OCI-LY1 (cell line): ENCODE measurements at regions not wholly inside any gene's neighbourhood (a gene's known extent, or its start where the extent isn't known, plus 50 kb on each side); places are given as distances from the start of the nearest gene placed in this dataset.

Experiments used
- H2AFZ ChIP-seq: fragments of 200-600 bp; sonication (generic), shearing (Covaris generic); 2 replicates; pipeline ENCODE4 v1.6.0; 2014; ENCODE audit warnings: antibody characterized with exemption, mild to moderate bottlenecking, low read length
- H3F3A ChIP-seq: fragments of 200-600 bp; sonication (generic), shearing (Covaris generic); 2 replicates; pipeline ENCODE4 v1.6.0; 2014; ENCODE audit warnings: mild to moderate bottlenecking, antibody characterized with exemption, low read length, moderate library complexity; ENCODE audit not compliant: insufficient read depth
- H3K27ac ChIP-seq: fragments of 200-600 bp; sonication (generic); 2 replicates; pipeline ENCODE4 v1.5.1; 2014; ENCODE audit warnings: low read length, mixed run types, mild to moderate bottlenecking, low read depth; ENCODE audit not compliant: poor library complexity, severe bottlenecking
- H3K27me3 ChIP-seq: fragments of 200-600 bp; sonication (generic); 2 replicates; pipeline ENCODE4 v1.6.0; 2014; ENCODE audit warnings: antibody characterized with exemption, mild to moderate bottlenecking, low read length, moderate library complexity; ENCODE audit not compliant: insufficient read depth
- H3K36me3 ChIP-seq: fragments of 200-600 bp; sonication (generic); 2 replicates; pipeline ENCODE4 v1.6.1; 2014; ENCODE audit warnings: mild to moderate bottlenecking, antibody characterized with exemption, low read length, moderate library complexity, mixed read lengths; ENCODE audit not compliant: insufficient read depth
- H3K4me1 ChIP-seq: fragments of 200-600 bp; sonication (generic); 2 replicates; pipeline ENCODE4 v1.5.1; 2014; ENCODE audit warnings: mild to moderate bottlenecking, low read length, moderate library complexity; ENCODE audit not compliant: insufficient read depth, severe bottlenecking
- H3K4me2 ChIP-seq: fragments of 200-600 bp; sonication (generic), shearing (Covaris generic); 2 replicates; pipeline ENCODE4 v1.6.1; 2014; ENCODE audit warnings: low read length
- H3K4me3 ChIP-seq: fragments of 200-600 bp; sonication (generic); 2 replicates; pipeline ENCODE4 v1.5.1; 2014; ENCODE audit warnings: low read length, low read depth, mild to moderate bottlenecking, mixed read lengths; ENCODE audit not compliant: poor library complexity, severe bottlenecking
- H3K79me2 ChIP-seq: fragments of 200-600 bp; shearing (Covaris generic); 2 replicates; pipeline ENCODE4 v1.6.1; 2016; ENCODE audit warnings: mixed run types, low read length, mixed read lengths; ENCODE audit not compliant: insufficient read depth
- H3K9ac ChIP-seq: fragments of 200-600 bp; sonication (generic), shearing (Covaris generic); 2 replicates; pipeline ENCODE4 v1.6.1; 2014; ENCODE audit warnings: mild to moderate bottlenecking, low read length, mixed read lengths
- H3K9me2 ChIP-seq: fragments of 200-600 bp; sonication (generic), shearing (Covaris generic); 2 replicates; pipeline ENCODE4 v1.6.1; 2014; ENCODE audit warnings: low read depth, mild to moderate bottlenecking, low read length, mixed read lengths
- H3K9me3 ChIP-seq: fragments of 200-600 bp; shearing (Covaris generic); 2 replicates; pipeline ENCODE4 v1.6.1; 2014; ENCODE audit warnings: low read length, mixed read lengths
- H4K20me1 ChIP-seq: fragments of 200-600 bp; sonication (generic), shearing (Covaris generic); 2 replicates; pipeline ENCODE4 v1.6.0; 2016; ENCODE audit warnings: mild to moderate bottlenecking, low read length; ENCODE audit not compliant: insufficient read depth
- EZH2 ChIP-seq: fragments of 200-600 bp; sonication (generic), shearing (Covaris generic); IDR thresholded peaks from 2 replicates; pipeline ENCODE4 v1.8.0; 2017; ENCODE audit warnings: borderline replicate concordance, mixed run types, mild to moderate bottlenecking, antibody characterized with exemption, low read length, moderate library complexity, mixed read lengths
- TF ChIP-seq, protein P1 (sequence below): fragments of 200-600 bp; sonication (generic), shearing (Covaris generic); IDR thresholded peaks from 2 replicates; pipeline ENCODE4 v1.5.1; 2017; ENCODE audit warnings: mild to moderate bottlenecking, antibody characterized with exemption, low read length, moderate library complexity, mixed read lengths

DNA sequence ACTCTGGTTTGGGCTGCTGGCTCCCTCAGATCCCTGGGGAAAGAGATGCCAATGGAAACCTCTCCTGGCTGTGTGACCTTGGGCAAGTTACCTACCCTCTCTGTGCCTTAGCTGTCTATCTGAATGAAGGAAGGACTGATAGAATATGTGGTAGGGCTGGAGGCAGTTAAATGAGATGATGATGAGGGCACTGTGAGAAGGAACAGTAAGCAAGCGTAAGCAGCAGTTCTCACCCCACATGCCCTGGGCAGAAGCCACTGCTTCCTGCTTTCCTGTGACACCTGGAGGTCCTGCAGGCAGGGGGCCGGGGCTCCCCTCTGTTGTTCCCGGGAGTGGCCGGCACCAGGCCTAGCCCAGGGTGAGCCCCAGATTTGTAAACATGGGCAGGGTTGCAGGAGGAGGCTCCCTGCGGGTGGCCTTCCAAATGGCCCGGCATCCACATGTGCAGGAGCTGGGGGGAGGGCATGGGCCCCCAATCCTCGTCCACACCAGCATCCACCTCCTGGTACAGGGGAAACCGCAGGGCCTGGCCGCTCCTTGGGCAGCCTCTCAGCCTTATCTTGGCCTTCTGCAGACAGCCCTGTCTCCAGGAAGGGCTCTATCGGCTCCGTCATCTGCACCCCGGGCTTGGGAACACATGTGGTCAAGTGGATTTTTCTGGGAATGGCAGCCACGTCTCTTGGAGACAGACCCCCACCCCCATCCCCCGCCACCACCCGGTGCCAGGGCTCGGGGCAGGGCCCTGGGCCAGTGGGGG, 235.6 kb upstream of the GSE1 start:
- Histone ChIP-seq H4K20me1 (no peaks in the 10 kb centered on the region), H3K27ac (no peak overlapping the region), H3K27me3 (no peaks in the 10 kb centered on the region; the same call in 1 of the 2 replicates), H3K9me3 (no peaks in the 10 kb centered on the region), H3K36me3 (no peaks in the 10 kb centered on the region), H3K9ac (no peak overlapping the region), H3K79me2 (no peaks in the 10 kb centered on the region), H3K9me2 (no peaks in the 10 kb centered on the region), H2AFZ (no peak overlapping the region), H3K4me3 (no peak overlapping the region), H3F3A (no peaks in the 10 kb centered on the region), H3K4me2 (no peak overlapping the region), H3K4me1 (no peaks in the 10 kb centered on the region)
- TF ChIP-seq, protein P1, sequence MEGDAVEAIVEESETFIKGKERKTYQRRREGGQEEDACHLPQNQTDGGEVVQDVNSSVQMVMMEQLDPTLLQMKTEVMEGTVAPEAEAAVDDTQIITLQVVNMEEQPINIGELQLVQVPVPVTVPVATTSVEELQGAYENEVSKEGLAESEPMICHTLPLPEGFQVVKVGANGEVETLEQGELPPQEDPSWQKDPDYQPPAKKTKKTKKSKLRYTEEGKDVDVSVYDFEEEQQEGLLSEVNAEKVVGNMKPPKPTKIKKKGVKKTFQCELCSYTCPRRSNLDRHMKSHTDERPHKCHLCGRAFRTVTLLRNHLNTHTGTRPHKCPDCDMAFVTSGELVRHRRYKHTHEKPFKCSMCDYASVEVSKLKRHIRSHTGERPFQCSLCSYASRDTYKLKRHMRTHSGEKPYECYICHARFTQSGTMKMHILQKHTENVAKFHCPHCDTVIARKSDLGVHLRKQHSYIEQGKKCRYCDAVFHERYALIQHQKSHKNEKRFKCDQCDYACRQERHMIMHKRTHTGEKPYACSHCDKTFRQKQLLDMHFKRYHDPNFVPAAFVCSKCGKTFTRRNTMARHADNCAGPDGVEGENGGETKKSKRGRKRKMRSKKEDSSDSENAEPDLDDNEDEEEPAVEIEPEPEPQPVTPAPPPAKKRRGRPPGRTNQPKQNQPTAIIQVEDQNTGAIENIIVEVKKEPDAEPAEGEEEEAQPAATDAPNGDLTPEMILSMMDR: no peak
- no peak for TF ChIP-seq EZH2

DNA sequence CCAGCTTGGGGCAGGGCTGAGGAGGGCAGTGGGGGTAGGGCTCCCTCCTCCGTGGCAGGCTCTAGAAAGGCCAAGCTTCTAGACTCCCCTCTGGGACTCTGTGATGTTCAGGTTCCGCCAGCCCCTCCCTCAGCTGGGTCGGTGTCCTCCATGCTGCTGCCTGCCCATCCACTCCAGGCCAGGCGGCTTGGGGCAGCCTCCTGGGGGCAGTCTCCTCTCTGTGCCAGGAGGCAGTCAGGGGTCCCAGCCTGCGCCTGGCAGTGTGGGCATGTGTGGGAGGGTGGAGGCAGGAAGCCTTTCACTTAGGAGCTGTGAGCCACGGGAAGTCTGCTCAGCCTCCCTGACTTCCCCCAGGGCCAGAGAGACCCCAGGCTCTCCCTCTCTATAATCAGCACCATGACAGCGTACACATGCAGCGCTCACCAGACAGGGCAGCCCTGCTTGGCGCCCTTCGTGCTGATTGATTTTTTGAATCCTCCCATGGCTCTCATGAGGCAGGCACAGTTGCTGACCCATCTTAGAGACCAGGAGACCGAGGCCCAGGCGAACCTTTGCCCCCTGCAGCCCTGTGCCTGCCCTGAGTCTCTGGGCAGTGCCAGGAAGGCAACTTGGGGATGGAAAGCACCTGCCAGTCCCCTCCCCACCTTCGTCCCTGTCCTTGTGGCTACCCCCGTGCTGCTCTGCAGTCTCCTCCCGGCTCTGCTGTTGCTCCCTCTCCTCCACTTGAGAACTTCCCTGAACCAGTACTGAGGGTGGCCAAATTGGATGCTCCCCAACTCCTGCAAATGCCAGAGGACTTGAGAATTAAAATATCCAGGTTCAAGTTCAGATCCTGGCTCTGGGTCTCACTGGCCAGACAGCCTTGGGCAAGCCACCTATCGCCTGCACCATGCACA, 234.7 kb upstream of the GSE1 start:
- no peaks in the 10 kb centered on the region for H3K4me1 ChIP-seq
- no peaks in the 10 kb centered on the region; the same call in 1 of the 2 replicates for H3K27me3 ChIP-seq
- H3K4me2 ChIP-seq: no peak overlapping the region
- no peaks in the 10 kb centered on the region for H3K79me2 ChIP-seq
- TF ChIP-seq, protein P1: no peak
- no peak for TF ChIP-seq EZH2
- no peak overlapping the region for H3K4me3 ChIP-seq
- no peak overlapping the region for H3K27ac ChIP-seq
- no peaks in the 10 kb centered on the region for H3K9me3 ChIP-seq
- no peaks in the 10 kb centered on the region for H3F3A ChIP-seq
- H4K20me1 ChIP-seq: no peaks in the 10 kb centered on the region
- H3K9ac ChIP-seq: no peak overlapping the region
- H2AFZ ChIP-seq: no peak overlapping the region
- H3K36me3 ChIP-seq: no peaks in the 10 kb centered on the region
- no peaks in the 10 kb centered on the region for H3K9me2 ChIP-seq

DNA sequence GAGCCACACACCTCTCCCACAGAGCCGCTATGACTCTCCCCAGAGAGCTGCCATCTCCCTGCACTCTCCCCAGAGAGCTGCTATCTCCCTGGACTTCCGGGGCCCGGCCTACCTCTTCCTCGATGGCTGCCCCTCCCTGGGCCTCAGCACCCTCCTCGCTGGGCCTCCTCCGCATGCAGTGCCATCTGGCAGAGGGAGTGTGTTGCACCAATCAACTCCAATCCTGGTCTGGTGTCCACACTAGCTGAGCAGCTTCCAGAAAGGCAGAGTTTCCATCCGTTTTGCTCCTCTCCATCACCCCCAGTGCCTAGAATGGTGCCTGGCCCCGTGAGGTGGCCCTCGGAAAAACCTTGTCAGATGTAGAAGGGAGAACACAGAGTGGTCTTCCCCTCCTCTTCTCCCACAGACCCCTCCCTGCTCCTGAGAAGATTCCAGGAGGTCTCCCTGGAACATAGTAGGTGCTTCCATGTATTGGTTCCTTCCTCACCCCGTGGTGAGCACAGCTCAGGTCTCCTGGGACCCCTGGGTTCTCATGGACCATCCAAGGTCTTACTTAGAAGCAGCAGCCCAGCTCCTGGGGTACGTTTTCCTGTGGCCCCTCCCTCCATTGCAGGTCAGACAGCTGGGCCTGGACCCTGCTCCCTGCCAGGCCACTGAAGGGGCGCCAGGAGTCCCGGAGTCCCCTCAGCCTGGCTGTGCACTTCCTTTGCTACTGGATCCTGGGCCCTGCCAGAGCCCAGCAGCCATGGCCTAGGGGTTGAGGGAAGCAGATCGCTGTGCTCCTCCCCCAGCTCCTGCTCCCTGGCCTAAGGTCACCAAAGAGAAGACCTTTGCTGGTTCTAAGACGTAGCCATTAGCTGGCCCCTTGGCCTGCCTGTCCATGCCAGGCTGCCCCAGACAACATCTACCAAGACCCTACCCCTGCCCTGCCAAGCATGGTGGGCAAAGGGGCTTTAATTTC, 233.8 kb upstream of the GSE1 start:
- no peak for TF ChIP-seq EZH2
- TF ChIP-seq, protein P1: no peak
- no peak overlapping the region for H3K9ac ChIP-seq
- no peaks in the 10 kb centered on the region for H3K79me2 ChIP-seq
- no peaks in the 10 kb centered on the region for H3K9me2 ChIP-seq
- H3K36me3 ChIP-seq: no peaks in the 10 kb centered on the region
- no peaks in the 10 kb centered on the region; the same call in 1 of the 2 replicates for H3K27me3 ChIP-seq
- no peaks in the 10 kb centered on the region for H3K4me1 ChIP-seq
- no peaks in the 10 kb centered on the region for H4K20me1 ChIP-seq
- H3K4me2 ChIP-seq: no peak overlapping the region
- no peaks in the 10 kb centered on the region for H3K9me3 ChIP-seq
- no peak overlapping the region for H3K4me3 ChIP-seq
- H2AFZ ChIP-seq: no peak overlapping the region
- H3K27ac ChIP-seq: no peak overlapping the region
- no peaks in the 10 kb centered on the region for H3F3A ChIP-seq
